ENCODE measurements at regions not wholly inside any gene's neighbourhood (a gene's known extent, or its start where the extent isn't known, plus 50 kb on each side); places are given as distances from the start of the nearest gene placed in this dataset.

DNA sequence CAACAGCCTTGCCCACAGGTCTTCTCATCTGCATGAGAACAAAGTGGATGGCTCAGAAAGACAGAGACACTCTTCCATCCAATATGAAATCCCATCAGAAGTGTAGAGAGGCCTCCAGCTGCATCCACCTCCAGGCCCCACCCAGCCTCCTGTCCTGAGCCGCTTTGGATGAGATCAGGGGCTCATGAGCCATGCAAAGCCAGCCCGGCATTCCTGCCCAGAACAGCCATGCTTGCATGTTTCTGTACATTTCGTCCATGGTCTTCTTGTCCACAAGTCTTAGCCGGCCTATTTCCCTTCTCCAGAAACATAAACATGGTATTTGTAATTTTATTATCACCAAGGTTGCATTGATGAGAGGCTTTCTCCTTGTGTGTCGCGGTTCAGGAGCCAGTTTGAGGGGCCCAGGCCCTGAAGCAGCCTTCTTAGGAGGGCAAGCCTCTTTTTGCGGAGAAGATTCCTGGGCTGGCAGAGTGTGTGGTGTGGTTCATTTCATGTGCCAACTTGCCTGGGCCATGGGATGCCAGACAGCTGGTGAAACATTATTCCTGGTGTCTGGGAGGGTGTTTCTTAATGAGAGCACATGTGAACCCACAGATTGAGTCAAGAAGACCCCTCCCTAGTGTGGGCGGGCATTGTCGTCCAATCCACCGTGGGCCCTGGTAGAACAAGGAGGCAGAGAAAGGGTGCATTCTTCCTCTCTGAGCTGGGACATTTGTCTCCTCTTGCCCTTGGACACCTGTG, 928.9 kb downstream of the TBC1D22A start:
- ATAC-seq (replicated peaks in 6 of 8) = no peak
- no peak overlapping the region for H3K4me3 ChIP-seq
- in situ Hi-C loops (cut with MboI; ENCODE audit: low pct_unique_long_range_greater_than_20kb in 2 of 9, low sequenced_read_pairs in 9 of 9, unreplicated experiment in 9 of 9) = no loop called here
- H3K4me1 ChIP-seq (replicated peaks in 1 of 2) = no peaks in the 10 kb centered on the region
- 31 to 100% (median 71%) methylated on average over 1 to 10 of the region's 10 CpGs; no CpG with 5 or more reads in 1 of the 10 experiments for WGBS, 10 experiments
- no peak overlapping the region for H3K27ac ChIP-seq

GRCh38 chr22:47690586-47690985, 928.1 kb downstream of the TBC1D22A start:
- no peak for ATAC-seq (replicated peaks in 6 of 8)
- no peaks in the 10 kb centered on the region for H3K4me1 ChIP-seq (replicated peaks in 1 of 2)
- no peak overlapping the region for H3K27ac ChIP-seq
- WGBS, 10 experiments = 0 to 86% (median 40%) methylated on average over 1 to 2 of the region's 4 CpGs; no CpG with 5 or more reads in 6 of the 10 experiments
- H3K4me3 ChIP-seq = no peak overlapping the region
- in situ Hi-C loops (cut with MboI; ENCODE audit: low pct_unique_long_range_greater_than_20kb in 2 of 9, low sequenced_read_pairs in 9 of 9, unreplicated experiment in 9 of 9) = no loop called here

DNA sequence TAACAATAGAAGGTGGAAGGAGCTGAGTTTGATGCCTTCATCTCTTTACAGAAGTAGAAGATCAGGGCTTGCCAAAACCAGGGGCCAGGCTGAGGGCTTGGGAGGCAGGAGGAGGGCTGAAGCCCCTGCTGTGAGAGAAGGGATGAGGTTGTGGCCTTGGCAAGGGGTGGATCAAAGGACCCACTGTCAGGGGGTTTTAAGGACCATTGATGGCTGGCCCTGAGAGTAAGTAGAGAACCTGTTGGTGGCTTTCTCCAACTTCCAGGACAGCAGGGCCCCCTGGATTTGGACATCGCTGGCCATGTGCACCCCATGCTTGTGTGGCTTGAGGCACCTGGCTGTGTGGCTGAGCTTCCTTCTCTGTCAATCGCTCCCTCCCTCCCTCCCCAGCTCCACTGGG, 927.7 kb downstream of the TBC1D22A start:
- no peak for ATAC-seq (replicated peaks in 6 of 8)
- Histone ChIP-seq H3K4me3 (no peak overlapping the region), H3K27ac (no peak overlapping the region), H3K4me1 (replicated peaks in 1 of 2) (no peaks in the 10 kb centered on the region)
- in situ Hi-C loops (cut with MboI; ENCODE audit: low pct_unique_long_range_greater_than_20kb in 2 of 9, low sequenced_read_pairs in 9 of 9, unreplicated experiment in 9 of 9) = no loop called here
- WGBS, 10 experiments = 0% methylated on average over 1 of the region's 2 CpGs; no CpG with 5 or more reads in 7 of the 10 experiments

DNA sequence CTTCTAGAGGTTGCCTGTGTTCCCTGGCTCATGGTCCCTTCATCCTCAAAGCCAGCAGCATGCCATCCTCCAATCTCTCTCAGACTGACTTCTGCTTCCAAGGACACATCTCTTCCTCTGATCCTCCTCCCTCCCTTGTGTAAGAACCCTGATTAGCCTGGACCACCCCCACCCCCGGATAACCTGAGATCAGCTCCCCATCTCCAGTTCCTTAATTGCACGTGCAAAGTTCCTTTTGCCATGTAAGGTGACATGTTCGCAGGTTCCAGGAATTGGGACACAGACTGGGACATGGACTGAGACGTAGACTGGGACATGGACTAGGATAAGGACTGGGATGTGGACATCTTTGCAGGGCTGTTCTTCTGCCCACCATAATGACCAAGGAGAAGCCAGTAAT, 925.3 kb downstream of the TBC1D22A start:
- no peak overlapping the region for H3K27ac ChIP-seq
- ATAC-seq (replicated peaks in 6 of 8) = no peak
- in situ Hi-C loops (cut with MboI; ENCODE audit: low pct_unique_long_range_greater_than_20kb in 2 of 9, low sequenced_read_pairs in 9 of 9, unreplicated experiment in 9 of 9) = no loop called here
- H3K4me1 ChIP-seq (replicated peaks in 1 of 2) = no peaks in the 10 kb centered on the region
- 0 to 87% (median 25%) methylated on average over 1 to 3 of the region's 4 CpGs; no CpG with 5 or more reads in 6 of the 10 experiments for WGBS, 10 experiments
- no peak overlapping the region for H3K4me3 ChIP-seq

DNA sequence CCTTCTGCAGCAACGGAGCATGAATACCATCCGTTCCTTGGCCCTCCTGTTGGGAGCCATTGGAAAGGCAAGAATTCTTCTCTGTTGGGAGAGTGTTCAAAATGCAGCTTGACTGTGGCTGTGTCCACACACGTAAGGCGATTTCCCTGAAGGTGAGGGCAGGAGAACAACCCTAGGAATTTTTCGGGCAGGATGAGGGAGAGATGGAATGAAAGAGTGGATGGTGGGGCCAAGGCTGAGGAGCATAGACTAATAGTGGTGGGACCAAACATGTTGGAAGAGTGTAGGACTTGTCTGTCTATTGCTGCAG, 924.9 kb downstream of the TBC1D22A start:
- no peaks in the 10 kb centered on the region for H3K4me1 ChIP-seq (replicated peaks in 1 of 2)
- no peak overlapping the region for H3K4me3 ChIP-seq
- no peak for ATAC-seq (replicated peaks in 6 of 8)
- in situ Hi-C loops (cut with MboI; ENCODE audit: low pct_unique_long_range_greater_than_20kb in 2 of 9, low sequenced_read_pairs in 9 of 9, unreplicated experiment in 9 of 9) = no loop called here
- H3K27ac ChIP-seq = no peak overlapping the region
- 6 to 77% (median 36%) methylated on average over 1 to 5 of the region's 5 CpGs for WGBS, 10 experiments

GRCh38 chr22:47686594-47687345, 924.3 kb downstream of the TBC1D22A start:
- Histone ChIP-seq H3K27ac (no peak overlapping the region), H3K4me3 (no peak overlapping the region), H3K4me1 (replicated peaks in 1 of 2) (no peaks in the 10 kb centered on the region)
- in situ Hi-C loops (cut with MboI; ENCODE audit: low pct_unique_long_range_greater_than_20kb in 2 of 9, low sequenced_read_pairs in 9 of 9, unreplicated experiment in 9 of 9) = no loop called here
- ATAC-seq (replicated peaks in 6 of 8) = no peak
- WGBS, 10 experiments = 0 to 85% (median 28%) methylated on average over 1 to 9 of the region's 11 CpGs; no CpG with 5 or more reads in 1 of the 10 experiments

DNA sequence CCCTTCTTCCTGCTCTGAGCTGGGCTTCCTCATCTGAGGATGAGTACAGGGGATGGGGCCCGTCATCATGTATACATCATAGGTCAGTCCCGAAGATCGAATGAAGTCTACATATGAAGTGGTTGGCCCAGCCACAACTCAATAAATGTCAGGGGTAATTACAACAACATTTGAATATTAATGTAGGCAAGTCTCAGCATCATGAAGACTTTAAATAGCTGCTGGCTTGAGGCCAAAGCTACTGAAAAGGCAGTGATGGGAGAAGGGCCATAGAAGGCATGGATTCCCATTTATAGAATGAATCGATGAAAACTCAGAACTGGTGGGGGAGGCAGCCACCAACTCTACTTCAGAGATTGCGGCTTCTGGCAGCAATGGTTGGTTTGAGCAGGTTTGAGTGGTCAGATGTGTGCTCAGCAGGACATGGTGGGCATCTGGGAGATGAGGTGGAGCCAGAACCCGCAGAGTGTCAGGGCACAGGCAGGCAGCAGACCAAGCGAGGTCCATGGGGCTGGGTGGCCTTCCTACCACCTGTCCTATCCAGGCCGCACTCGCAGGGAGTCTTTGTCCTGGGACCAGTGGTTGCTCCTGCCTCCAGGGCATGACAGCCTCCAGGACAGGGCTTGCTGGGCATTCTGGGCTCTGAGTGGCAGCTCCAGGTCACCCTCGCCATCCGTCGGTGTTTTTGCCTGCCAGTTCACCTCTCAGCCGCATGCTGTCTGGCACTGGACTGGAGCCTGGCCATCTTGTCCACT, 919.1 kb downstream of the TBC1D22A start:
- Histone ChIP-seq H3K27ac (no peak overlapping the region), H3K4me3 (no peak overlapping the region), H3K4me1 (replicated peaks in 1 of 2) (no peaks in the 10 kb centered on the region)
- ATAC-seq (replicated peaks in 6 of 8) = no peak
- in situ Hi-C loops (cut with MboI; ENCODE audit: low pct_unique_long_range_greater_than_20kb in 2 of 9, low sequenced_read_pairs in 9 of 9, unreplicated experiment in 9 of 9) = no loop called here
- WGBS, 10 experiments = 0 to 100% (median 62%) methylated on average over 1 to 6 of the region's 13 CpGs; no CpG with 5 or more reads in 2 of the 10 experiments

GRCh38 chr22:47678636-47679287, 916.3 kb downstream of the TBC1D22A start:
- no peak for ATAC-seq (replicated peaks in 6 of 8)
- no peaks in the 10 kb centered on the region for H3K4me1 ChIP-seq (replicated peaks in 1 of 2)
- no peak overlapping the region for H3K4me3 ChIP-seq
- WGBS, 10 experiments = 0 to 43% (median 30%) methylated on average over 2 to 6 of the region's 7 CpGs; no CpG with 5 or more reads in 1 of the 10 experiments
- H3K27ac ChIP-seq = no peak overlapping the region
- in situ Hi-C loops (cut with MboI; ENCODE audit: low pct_unique_long_range_greater_than_20kb in 2 of 9, low sequenced_read_pairs in 9 of 9, unreplicated experiment in 9 of 9) = no loop called here

DNA sequence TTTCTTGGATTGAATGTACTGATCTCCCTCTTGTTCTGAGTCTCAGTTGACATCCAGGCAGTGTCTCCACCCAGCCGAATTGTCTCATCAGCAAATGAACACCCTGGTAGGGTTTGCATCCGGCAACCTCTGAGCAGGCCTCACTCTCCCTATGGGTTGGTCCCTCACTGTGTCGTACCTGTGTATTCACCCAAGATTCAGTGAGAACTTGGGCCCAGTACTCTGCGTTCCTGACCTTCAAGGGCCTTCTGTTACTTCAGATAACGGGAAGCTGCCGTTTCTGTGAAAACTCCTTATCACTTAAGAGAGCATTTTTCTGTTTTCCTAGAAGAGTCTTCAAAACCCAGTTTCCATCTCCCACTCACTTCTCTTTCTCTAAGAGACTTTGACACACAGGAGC, 915.6 kb downstream of the TBC1D22A start:
- Histone ChIP-seq H3K27ac (no peak overlapping the region), H3K4me1 (replicated peaks in 1 of 2) (no peaks in the 10 kb centered on the region), H3K4me3 (no peak overlapping the region)
- in situ Hi-C loops (cut with MboI; ENCODE audit: low pct_unique_long_range_greater_than_20kb in 2 of 9, low sequenced_read_pairs in 9 of 9, unreplicated experiment in 9 of 9) = no loop called here
- no peak for ATAC-seq (replicated peaks in 6 of 8)
- WGBS, 10 experiments = 0 to 100% (median 53%) methylated on average over 1 to 6 of the region's 6 CpGs; no CpG with 5 or more reads in 4 of the 10 experiments

GRCh38 chr22:47676685-47677084, 914.2 kb downstream of the TBC1D22A start:
- H3K4me3 ChIP-seq = no peak overlapping the region
- 13 to 100% (median 80%) methylated on average over 1 to 2 of the region's 3 CpGs; no CpG with 5 or more reads in 5 of the 10 experiments for WGBS, 10 experiments
- H3K27ac ChIP-seq = no peak overlapping the region
- no peaks in the 10 kb centered on the region for H3K4me1 ChIP-seq (replicated peaks in 1 of 2)
- ATAC-seq (replicated peaks in 6 of 8) = no peak
- in situ Hi-C loops (cut with MboI; ENCODE audit: low pct_unique_long_range_greater_than_20kb in 2 of 9, low sequenced_read_pairs in 9 of 9, unreplicated experiment in 9 of 9) = no loop called here

DNA sequence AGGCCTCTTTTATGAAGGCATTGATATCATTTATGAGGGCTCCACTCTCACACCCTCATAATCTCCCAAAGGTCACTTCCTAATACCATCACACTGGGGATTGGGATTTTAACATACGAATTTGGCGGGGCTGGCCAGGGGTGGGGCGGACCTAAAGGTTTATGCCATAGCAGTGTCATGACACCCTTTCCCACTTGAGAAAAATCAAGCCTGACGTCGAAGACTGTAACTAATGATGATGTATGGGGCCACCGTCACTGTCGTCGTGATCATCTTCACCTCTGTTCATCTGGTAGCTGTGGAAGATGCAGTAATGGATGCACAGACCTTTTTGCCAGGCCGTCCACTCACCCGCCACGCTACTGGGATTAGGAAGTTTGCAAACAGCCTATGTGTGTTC, 912.1 kb downstream of the TBC1D22A start:
- ATAC-seq (replicated peaks in 6 of 8) = no peak
- in situ Hi-C loops (cut with MboI; ENCODE audit: low pct_unique_long_range_greater_than_20kb in 2 of 9, low sequenced_read_pairs in 9 of 9, unreplicated experiment in 9 of 9) = no loop called here
- Histone ChIP-seq H3K27ac (no peak overlapping the region), H3K4me3 (no peak overlapping the region), H3K4me1 (replicated peaks in 1 of 2) (no peaks in the 10 kb centered on the region)
- WGBS, 10 experiments = 27 to 93% (median 40%) methylated on average over 1 to 3 of the region's 11 CpGs; no CpG with 5 or more reads in 7 of the 10 experiments

DNA sequence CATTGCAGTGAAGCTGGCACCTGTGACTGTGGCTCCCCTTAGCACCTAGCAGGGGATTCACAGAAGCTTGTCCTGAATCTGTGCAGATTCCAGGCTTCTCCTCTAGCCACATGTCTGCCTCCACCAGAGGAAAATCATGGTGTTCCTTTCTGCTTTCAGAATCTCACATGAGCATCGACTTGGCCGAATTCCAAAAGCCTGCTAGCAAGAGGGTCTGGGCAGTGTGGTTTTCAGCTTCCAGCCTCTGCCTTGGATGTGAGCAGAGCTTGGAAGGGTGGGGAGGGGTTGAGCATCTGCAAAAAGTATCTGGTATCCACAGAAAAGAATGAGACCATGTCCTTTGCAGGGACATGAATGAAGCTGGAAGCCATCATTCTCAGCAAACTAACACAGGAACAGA, 911.1 kb downstream of the TBC1D22A start:
- no peak overlapping the region for H3K27ac ChIP-seq
- no peaks in the 10 kb centered on the region for H3K4me1 ChIP-seq (replicated peaks in 1 of 2)
- in situ Hi-C loops (cut with MboI; ENCODE audit: low pct_unique_long_range_greater_than_20kb in 2 of 9, low sequenced_read_pairs in 9 of 9, unreplicated experiment in 9 of 9) = no loop called here
- 0 to 90% (median 56%) methylated on average over 2 of the region's 2 CpGs; no CpG with 5 or more reads in 5 of the 10 experiments for WGBS, 10 experiments
- H3K4me3 ChIP-seq = no peak overlapping the region
- ATAC-seq (replicated peaks in 6 of 8) = no peak

GRCh38 chr22:47672526-47672925, 910.1 kb downstream of the TBC1D22A start:
- in situ Hi-C loops (cut with MboI; ENCODE audit: low pct_unique_long_range_greater_than_20kb in 2 of 9, low sequenced_read_pairs in 9 of 9, unreplicated experiment in 9 of 9) = no loop called here
- Histone ChIP-seq H3K4me3 (no peak overlapping the region), H3K4me1 (replicated peaks in 1 of 2) (no peaks in the 10 kb centered on the region), H3K27ac (no peak overlapping the region)
- 0 to 81% (median 29%) methylated on average over 1 to 4 of the region's 9 CpGs; no CpG with 5 or more reads in 4 of the 10 experiments for WGBS, 10 experiments
- no peak for ATAC-seq (replicated peaks in 6 of 8)
